ENCODE measurements at regions not wholly inside any gene's neighbourhood (a gene's known extent, or its start where the extent isn't known, plus 50 kb on each side); places are given as distances from the start of the nearest gene placed in this dataset.

DNA sequence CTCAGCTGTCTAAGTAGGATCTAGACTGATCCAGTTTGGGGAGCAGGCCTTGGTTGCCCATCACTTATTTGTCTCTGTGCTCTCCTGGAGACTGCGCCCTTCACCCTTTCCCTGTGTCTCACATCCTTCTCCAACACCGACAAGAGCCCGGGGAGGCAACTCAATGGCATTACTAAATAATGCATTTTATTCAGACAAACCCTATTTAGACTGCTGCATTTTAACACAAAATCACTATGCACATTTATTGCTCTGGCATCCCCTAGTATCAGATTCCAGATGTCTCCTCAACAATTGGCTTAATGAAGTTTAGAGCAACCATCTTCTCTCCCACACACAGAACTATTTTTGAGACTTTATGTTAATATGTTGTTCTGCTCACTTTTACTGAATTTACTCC is 436.4 kb upstream of the CHRM3 start:
- TF ChIP-seq POLR2AphosphoS5 (IDR thresholded peaks at IDR 0.05; ENCODE audit: low read depth, low read length) (no peak), POLR2A (IDR thresholded peaks at IDR 0.05; ENCODE audit: low read depth, low read length) (no peak), TAF1 (IDR thresholded peaks at IDR 0.05; ENCODE audit: low read depth, low read length) (no peak), SPI1 (IDR thresholded peaks at IDR 0.05; ENCODE audit: low read depth, low read length) (no peak), POU2F2 (IDR thresholded peaks at IDR 0.05; ENCODE audit: low read depth, low read length) (no peak), PAX5 (IDR thresholded peaks at IDR 0.05; ENCODE audit: insufficient read depth, low read length, severe bottlenecking) (no peak)

All from GM12891 (cell line).